ENCODE measurements at regions not wholly inside any gene's neighbourhood (a gene's known extent, or its start where the extent isn't known, plus 50 kb on each side); places are given as distances from the start of the nearest gene placed in this dataset.
"Not testable (repeated sequence)": the region's sequence is repeated elsewhere in the genome, so short reads cannot be mapped to it uniquely, and the experiment has no call there.

GRCh38 chr7:67301667-67302066 lies 305.0 kb downstream of the TYW1 start:
- DNase-seq (ENCODE audit: low spot score) = no peak

GRCh38 chr7:67302113-67303039 lies 305.7 kb downstream of the TYW1 start:
- peak; percentile 98 for DNase-seq (ENCODE audit: low spot score)

GRCh38 chr7:67304846-67305245 lies 308.2 kb downstream of the TYW1 start:
- not testable (repeated sequence) for DNase-seq (ENCODE audit: low spot score)

DNA sequence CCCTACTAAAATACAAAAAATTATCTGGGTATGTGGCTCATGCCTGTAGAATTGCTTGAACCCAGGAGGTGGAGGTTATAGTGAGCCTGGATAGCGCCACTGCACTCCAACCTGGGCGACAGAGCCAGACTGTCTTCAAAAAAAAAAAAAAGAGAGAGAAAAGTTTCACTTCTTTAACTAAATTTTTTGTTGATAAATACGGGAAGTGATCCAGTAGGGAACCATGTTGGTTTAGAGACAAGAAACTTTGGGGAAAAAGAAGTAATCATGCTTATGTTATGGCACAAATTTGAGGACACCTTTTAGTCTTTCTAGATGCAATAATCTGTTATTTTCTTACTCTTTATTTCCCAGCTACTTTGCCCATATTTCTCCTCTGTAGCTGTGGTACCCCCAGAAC lies 309.7 kb downstream of the TYW1 start:
- DNase-seq (ENCODE audit: low spot score) = no peak

DNA sequence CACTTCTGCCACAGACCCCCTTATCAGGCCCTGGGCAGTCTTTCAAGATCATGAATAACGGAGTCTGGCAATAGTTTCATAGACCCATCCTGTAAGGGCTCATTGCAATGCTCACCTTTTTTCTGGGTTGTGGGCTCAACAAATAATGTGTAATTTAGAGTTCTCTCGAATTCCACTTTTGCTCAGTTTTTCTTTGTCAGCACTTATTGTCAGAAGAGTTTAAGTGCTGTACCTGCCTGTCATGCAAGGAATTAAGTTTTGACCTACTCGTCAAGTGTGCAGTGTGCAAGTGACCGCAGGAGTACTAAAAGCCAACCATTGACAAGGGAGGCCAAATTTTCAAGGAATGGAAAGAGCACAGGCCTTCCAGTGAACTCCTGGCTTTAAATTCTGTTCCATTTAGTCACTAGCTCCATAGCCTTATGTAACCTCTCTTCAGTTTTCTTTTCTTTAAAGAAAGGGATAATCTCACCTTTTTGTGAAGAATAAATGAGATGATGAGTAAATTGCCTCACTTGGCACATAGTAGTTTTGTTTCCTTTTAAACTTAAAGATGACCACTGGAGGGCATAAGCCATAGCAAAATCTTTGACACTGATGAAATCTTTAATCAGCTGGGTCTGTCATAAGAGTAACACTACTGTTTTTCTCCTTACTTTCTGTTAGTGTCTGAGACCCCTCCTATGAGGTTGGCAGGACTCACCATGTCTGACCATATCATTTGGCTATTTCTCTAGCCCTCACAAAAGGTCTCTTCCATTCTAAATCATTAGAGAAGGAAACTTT lies 313.3 kb downstream of the TYW1 start:
- no peak for DNase-seq (ENCODE audit: low spot score)

DNA sequence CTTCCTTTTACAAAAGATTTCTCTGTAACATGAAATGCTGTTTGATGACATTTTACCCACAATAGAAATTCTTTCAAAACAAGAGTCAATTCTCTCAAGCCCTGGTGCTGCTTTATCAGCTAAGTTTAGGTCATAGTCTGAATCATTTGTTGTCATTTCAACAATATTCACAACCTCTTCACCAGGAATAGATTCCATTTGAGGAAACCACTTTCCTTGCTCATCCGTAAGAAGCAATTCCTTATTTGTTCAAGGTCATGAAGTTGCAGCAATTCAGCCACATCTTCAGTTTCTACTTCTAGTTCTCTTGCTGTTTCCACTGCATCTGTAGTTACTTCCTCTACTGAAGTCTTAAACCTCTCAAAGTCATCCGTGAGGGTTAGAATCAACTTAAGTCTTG lies 315.3 kb downstream of the TYW1 start:
- no peak for DNase-seq (ENCODE audit: low spot score)

- no peak for DNase-seq (ENCODE audit: low spot score)
Measured at GRCh38 chr7:67313213-67313612, 316.6 kb downstream of the TYW1 start.

DNA sequence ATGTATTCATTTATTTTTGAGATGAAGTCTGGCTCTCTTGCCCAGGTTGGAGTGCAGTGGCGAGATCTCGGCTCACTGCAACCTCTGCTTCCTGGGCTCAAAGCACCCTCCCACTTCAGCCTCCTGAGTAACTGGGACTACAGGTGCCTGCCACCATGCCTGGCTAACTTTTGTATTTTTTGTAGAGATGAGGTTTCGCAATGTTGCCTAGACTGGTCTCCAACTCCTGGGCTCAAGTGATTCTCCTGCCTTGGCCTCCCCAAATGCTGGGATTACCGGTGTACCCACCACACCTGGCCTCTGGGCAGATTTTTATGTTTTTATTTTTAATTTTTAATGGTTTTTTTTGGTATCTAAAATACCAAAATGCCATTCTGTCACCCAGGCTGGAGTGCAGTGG lies 320.3 kb downstream of the TYW1 start:
- DNase-seq (ENCODE audit: low spot score) = not testable (repeated sequence)

- not testable (repeated sequence) for DNase-seq (ENCODE audit: low spot score)
Measured at GRCh38 chr7:67328257-67328656, 331.6 kb downstream of the TYW1 start.

- DNase-seq (ENCODE audit: low spot score) = not testable (repeated sequence)
Measured at GRCh38 chr7:67335165-67335564, 338.5 kb downstream of the TYW1 start.

- DNase-seq (ENCODE audit: low spot score) = not testable (repeated sequence)
Measured at GRCh38 chr7:67335663-67336062, 339.0 kb downstream of the TYW1 start.

- DNase-seq (ENCODE audit: low spot score) = not testable (repeated sequence)
Measured at GRCh38 chr7:67338545-67338944, 341.9 kb downstream of the TYW1 start.

DNA sequence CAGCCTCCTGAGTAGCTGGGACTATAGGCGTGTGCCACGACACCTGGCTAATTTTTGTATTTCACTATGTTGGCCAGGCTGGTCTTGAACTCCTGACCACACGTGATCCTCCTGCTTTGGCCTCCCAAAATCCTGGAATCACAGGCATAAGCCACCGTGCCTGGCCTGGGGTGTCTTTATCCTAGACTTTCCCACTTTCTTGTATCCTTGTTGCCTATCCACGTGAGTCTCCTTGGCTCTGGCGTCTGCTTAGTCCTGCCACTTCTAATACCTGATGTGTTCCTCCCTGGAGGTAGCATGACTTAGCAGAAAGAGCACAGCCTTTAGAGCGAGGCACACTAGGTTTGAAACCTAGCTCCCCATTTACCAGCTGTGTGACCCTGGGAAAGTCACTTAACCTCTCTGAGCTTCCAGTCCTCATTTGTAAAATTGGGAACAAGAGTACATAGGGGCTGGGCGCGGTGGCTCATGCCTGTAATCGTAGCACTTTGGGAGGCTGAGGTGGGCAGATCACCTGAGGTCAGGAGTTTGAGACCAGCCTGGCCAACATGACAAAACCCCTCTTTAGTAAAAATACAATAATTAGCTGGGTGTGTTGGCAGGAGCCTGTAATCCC lies 344.6 kb downstream of the TYW1 start:
- no peak for DNase-seq (ENCODE audit: low spot score)

DNA sequence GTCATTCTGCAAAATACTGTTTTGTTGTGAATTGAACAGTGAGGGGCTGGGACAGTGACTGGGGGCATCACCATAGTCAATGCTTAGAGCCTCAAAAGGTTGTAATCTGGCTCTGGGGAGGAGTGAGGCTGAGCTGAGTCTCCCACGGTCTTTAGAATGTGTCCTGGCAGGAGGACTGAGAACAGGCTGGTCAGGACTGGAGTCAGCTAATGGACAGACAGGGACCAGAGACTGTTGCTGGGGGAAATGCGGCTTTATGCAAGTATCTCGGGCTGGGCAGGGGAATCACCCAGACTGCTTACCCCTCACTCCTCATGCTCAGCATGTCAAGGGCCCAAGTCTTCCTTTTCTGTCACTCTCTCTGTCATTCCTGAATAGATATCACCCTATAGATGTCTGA lies 346.5 kb downstream of the TYW1 start:
- no peak for DNase-seq (ENCODE audit: low spot score)

DNA sequence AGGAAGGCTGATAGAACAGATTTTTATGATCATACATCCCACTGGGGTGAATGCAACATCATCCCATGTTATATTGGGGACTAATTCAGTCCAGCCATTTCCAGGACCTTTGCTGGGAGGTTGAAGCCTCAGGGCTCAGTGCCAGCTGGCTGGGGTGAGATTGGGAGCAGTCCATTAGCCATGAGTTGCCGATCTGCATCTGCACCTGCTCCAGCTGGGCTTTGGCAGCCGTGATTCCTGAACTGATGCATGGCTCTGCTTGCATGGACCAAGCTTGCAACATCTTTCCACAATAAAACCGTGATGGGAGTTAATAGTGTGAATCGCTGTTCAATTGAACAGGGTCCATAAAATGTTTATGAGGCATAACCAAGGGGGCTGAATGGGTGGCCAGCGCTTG lies 346.9 kb downstream of the TYW1 start:
- DNase-seq (ENCODE audit: low spot score) = no peak

- no peak for DNase-seq (ENCODE audit: low spot score)
Measured at GRCh38 chr7:67344481-67345193, 348.0 kb downstream of the TYW1 start.

GRCh38 chr7:67346126-67346525 lies 349.5 kb downstream of the TYW1 start:
- no peak for DNase-seq (ENCODE audit: low spot score)

- no peak for DNase-seq (ENCODE audit: low spot score)
Measured at GRCh38 chr7:67346876-67347275, 350.2 kb downstream of the TYW1 start.

- no peak for DNase-seq (ENCODE audit: low spot score)
Measured at GRCh38 chr7:67348171-67348570, 351.5 kb downstream of the TYW1 start.

GRCh38 chr7:67357653-67358052 lies 361.0 kb downstream of the TYW1 start:
- DNase-seq (ENCODE audit: low spot score) = not testable (repeated sequence)

DNA sequence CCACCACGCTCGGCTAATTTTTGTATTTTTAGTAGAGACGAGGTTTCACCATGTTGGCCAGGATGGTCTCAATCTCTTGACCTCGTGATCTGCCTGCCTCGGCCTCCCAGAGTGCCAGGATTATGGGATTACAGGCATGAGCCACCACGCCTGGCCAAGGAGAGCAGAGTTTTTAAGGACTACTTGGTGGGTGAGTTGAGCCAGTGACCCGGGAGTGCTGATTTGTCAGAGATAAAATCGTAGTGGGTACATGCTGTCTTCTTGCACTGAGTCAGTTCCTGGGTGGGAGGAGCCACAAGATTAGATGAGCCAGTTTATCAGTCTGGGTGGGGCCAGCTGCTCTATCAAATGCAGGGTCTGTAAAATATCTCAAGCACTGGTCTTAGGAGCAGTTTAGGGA lies 361.7 kb downstream of the TYW1 start:
- not testable (repeated sequence) for DNase-seq (ENCODE audit: low spot score)

DNA sequence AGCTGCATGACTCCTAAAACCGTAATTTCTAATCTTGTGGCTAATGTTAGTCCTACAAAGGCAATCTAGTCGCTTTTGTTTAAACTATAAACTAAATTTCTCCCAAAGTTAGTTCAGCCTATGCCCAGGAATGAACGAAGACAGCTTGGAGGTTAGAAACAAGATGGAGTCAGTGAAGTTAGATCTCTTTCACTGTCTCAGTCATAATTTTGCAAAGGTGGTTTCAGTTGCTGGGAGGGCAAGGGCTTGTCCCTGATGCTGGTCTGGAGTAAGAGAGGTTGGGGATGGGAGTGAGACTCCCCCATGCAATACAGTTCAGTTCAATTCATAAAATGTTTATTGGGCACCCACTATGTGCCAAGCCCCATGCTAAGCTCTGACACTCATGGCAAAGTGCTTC lies 362.1 kb downstream of the TYW1 start:
- DNase-seq (ENCODE audit: low spot score) = not testable (repeated sequence)
